ENCODE measurements at regions not wholly inside any gene's neighbourhood (a gene's known extent, or its start where the extent isn't known, plus 50 kb on each side); places are given as distances from the start of the nearest gene placed in this dataset.

DNA sequence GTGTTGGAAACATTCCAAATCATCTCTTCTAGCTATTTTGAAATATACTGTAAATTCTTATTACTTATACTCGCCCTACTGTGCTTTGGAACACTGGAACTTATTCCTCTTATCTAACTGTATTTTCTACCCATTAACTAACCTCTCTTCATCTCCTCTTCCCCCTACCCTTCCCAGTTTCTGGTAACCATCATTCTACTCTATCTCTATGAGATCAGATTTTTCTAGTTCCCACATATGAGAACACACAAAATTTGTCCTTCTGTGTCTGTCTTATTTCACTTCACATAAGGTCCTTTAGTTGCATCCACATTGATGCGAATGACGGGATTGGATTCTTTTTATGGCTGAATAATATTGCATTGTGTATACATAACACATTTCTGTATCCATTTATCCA is 1003.8 kb upstream of the INTU start:
- ATAC-seq, result no peak
- TF ChIP-seq, protein P1, sequence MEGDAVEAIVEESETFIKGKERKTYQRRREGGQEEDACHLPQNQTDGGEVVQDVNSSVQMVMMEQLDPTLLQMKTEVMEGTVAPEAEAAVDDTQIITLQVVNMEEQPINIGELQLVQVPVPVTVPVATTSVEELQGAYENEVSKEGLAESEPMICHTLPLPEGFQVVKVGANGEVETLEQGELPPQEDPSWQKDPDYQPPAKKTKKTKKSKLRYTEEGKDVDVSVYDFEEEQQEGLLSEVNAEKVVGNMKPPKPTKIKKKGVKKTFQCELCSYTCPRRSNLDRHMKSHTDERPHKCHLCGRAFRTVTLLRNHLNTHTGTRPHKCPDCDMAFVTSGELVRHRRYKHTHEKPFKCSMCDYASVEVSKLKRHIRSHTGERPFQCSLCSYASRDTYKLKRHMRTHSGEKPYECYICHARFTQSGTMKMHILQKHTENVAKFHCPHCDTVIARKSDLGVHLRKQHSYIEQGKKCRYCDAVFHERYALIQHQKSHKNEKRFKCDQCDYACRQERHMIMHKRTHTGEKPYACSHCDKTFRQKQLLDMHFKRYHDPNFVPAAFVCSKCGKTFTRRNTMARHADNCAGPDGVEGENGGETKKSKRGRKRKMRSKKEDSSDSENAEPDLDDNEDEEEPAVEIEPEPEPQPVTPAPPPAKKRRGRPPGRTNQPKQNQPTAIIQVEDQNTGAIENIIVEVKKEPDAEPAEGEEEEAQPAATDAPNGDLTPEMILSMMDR (IDR thresholded peaks at IDR 0.05), result no peak
- Histone ChIP-seq H3K9me3 (no peaks in the 10 kb centered on the region), H3K4me1 (ENCODE audit: low read depth) (no peaks in the 10 kb centered on the region), H3K4me3 (no peak overlapping the region), H3K36me3 (ENCODE audit: low read depth) (no peaks in the 10 kb centered on the region)
- no peak for DNase-seq
- intact Hi-C loops (cut with DNase I, micrococcal nuclease), result no loop called here

- Histone ChIP-seq H3K9me3 (no peaks in the 10 kb centered on the region), H3K4me3 (no peak overlapping the region), H3K36me3 (ENCODE audit: low read depth) (no peaks in the 10 kb centered on the region), H3K4me1 (ENCODE audit: low read depth) (no peaks in the 10 kb centered on the region)
- no peak for ATAC-seq
- intact Hi-C loops (cut with DNase I, micrococcal nuclease), result no loop called here
- TF ChIP-seq, protein P1 (IDR thresholded peaks at IDR 0.05), result no peak
- peak in 1 of 3 donors; percentile 4 for DNase-seq
Observed at GRCh38 chr4:126630230-126630629, 1002.5 kb upstream of the INTU start.

DNA sequence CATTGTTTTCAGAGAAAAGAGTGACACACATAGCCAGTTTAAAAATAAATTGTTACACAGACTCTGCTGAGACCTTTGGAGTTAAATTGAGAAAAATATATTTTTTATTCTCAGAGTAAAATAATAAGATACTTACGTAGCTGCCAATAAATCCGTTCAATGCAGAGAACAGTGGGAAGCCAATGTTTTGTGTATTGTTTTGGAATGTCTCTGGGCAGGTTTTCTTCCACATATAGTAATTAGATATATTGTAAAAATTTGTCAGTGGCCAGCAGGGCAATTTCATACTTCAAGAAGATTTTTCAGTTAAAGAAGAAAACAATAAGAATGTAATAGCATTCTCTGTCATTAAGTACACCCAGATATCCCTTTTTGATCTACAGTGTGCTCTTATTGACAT is 999.5 kb upstream of the INTU start:
- TF ChIP-seq, protein P1 (IDR thresholded peaks at IDR 0.05), result no peak
- no peaks in the 10 kb centered on the region for H3K4me1 ChIP-seq (ENCODE audit: low read depth)
- DNase-seq (no peak), ATAC-seq (no peak)
- H3K36me3 ChIP-seq (ENCODE audit: low read depth), result no peaks in the 10 kb centered on the region
- H3K9me3 ChIP-seq, result no peaks in the 10 kb centered on the region
- H3K4me3 ChIP-seq, result no peak overlapping the region
- intact Hi-C loops (cut with DNase I, micrococcal nuclease), result no loop called here

DNA sequence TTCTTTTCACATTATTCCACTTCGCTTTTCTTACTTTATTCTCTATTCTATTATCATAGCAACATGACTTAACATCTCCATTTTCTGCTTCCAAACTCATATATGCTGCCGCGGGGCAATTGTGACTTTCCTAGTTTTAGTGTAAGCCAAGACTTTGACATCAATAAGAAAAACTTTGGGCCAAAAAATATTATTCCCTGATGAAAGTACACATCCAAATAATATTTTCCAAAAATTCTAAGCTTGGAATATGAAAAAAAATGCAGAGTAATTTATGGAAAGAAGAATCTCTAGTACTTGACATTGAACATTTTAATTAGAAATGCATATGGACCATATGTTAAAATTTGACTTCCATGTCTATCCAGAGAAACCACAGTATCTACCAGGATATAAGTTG is 995.1 kb upstream of the INTU start:
- DNase-seq (no peak), ATAC-seq (no peak)
- Histone ChIP-seq H3K4me1 (ENCODE audit: low read depth) (no peaks in the 10 kb centered on the region), H3K4me3 (no peak overlapping the region), H3K36me3 (ENCODE audit: low read depth) (no peaks in the 10 kb centered on the region), H3K9me3 (peaks cover 3% of the 10 kb centered on the region)
- TF ChIP-seq, protein P1 (IDR thresholded peaks at IDR 0.05), result no peak
- intact Hi-C loops (cut with DNase I, micrococcal nuclease), result no loop called here

GRCh38 chr4:126647320-126647719 is 985.4 kb upstream of the INTU start:
- intact Hi-C loops (cut with DNase I, micrococcal nuclease), result no loop called here
- peaks cover 2% of the 10 kb centered on the region for H3K9me3 ChIP-seq
- no peak for ATAC-seq
- no peaks in the 10 kb centered on the region for H3K36me3 ChIP-seq (ENCODE audit: low read depth)
- TF ChIP-seq, protein P1 (IDR thresholded peaks at IDR 0.05), result no peak
- no peak overlapping the region for H3K4me3 ChIP-seq
- no peak for DNase-seq
- H3K4me1 ChIP-seq (ENCODE audit: low read depth), result no peaks in the 10 kb centered on the region

DNA sequence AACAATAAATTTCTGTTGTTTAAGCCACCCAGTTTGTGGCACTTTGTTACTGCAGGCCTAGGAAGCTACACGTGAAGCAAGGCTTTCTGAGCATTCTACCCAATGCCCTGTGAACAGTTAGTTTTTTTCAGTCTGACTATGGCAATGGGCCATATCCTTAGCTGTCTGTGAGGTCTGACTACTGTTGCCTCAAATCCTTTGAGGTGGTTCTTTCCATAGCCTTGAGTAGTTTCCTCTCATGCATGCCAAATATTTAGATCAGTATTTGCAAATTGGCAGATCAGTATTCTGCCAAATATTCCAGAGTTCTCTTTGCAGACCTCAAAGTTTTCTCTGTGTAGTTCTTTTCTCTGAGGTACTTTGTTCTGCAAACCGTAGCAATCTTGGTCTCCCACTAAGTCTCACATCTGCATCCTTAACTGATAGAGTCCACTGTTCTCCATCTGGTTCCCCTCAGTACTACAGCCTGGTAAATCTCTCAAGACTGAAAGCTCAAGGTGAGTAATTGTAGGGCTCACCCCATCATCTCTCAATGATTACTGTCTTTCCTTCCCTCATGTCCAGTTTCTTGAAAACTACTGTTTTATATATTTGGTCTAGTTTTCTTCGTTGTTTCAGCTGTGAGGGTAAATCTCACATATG is 984.9 kb upstream of the INTU start:
- Histone ChIP-seq H3K9me3 (peaks cover 2% of the 10 kb centered on the region), H3K4me3 (no peak overlapping the region), H3K4me1 (ENCODE audit: low read depth) (no peaks in the 10 kb centered on the region), H3K36me3 (ENCODE audit: low read depth) (no peaks in the 10 kb centered on the region)
- DNase-seq (no peak), ATAC-seq (no peak)
- TF ChIP-seq, protein P1 (IDR thresholded peaks at IDR 0.05), result no peak
- intact Hi-C loops (cut with DNase I, micrococcal nuclease), result no loop called here
